OCI-LY3 (cell line): ENCODE measurements at regions not wholly inside any gene's neighbourhood (a gene's known extent, or its start where the extent isn't known, plus 50 kb on each side); places are given as distances from the start of the nearest gene placed in this dataset.

Experiments
- H2AFZ ChIP-seq: fragments of 200-600, 300-600 bp; shearing (Covaris generic); 2 replicates; pipeline ENCODE4 v1.6.0; 2014; ENCODE audit warnings: antibody characterized with exemption, low read depth, low read length
- H3K27ac ChIP-seq: fragments of 200-600, 300-600 bp; sonication (generic); 2 replicates; pipeline ENCODE4 v1.5.1; 2014; ENCODE audit warnings: mild to moderate bottlenecking, low read length, moderate library complexity, mixed read lengths
- H3K27me3 ChIP-seq: fragments of 200-600, 300-600 bp; sonication (generic); 2 replicates; pipeline ENCODE4 v1.6.1; 2014; ENCODE audit warnings: low read depth, low read length, mixed read lengths
- H3K36me3 ChIP-seq: fragments of 200-600, 300-600 bp; sonication (generic); replicated peaks from 2 replicates; pipeline ENCODE3; 2014; ENCODE audit warnings: low read depth, low read length, mixed read lengths
- H3K4me1 ChIP-seq: fragments of 300-600, 200-600 bp; sonication (generic); 2 replicates; pipeline ENCODE4 v1.6.1; 2014; ENCODE audit warnings: low read length, mixed read lengths
- H3K4me2 ChIP-seq: fragments of 200-600, 300-600 bp; sonication (generic); 2 replicates; pipeline ENCODE4 v1.6.1; 2014; ENCODE audit warnings: low read length, mixed read lengths
- H3K4me3 ChIP-seq: fragments of 300-600, 200-600 bp; sonication (generic); 2 replicates; pipeline ENCODE4 v1.5.1; 2014; ENCODE audit warnings: antibody characterized with exemption, mild to moderate bottlenecking, low read length, moderate library complexity
- H3K79me2 ChIP-seq: fragments of 300-600, 200-600 bp; shearing (Covaris generic); 2 replicates; pipeline ENCODE4 v1.6.1; 2014; ENCODE audit warnings: mild to moderate bottlenecking, low read length, mixed read lengths
- H3K9ac ChIP-seq: fragments of 300-600, 200-600 bp; shearing (Covaris generic); 2 replicates; pipeline ENCODE4 v1.6.0; 2014; ENCODE audit warnings: mild to moderate bottlenecking, low read length, moderate library complexity
- H3K9me3 ChIP-seq: fragments of 200-600, 300-600 bp; shearing (Covaris generic); 2 replicates; pipeline ENCODE4 v1.6.1; 2014; ENCODE audit warnings: low read length, mixed read lengths; ENCODE audit not compliant: insufficient read depth
- H4K20me1 ChIP-seq: fragments of 200-600, 300-600 bp; sonication (generic); 2 replicates; pipeline ENCODE4 v1.6.1; 2016; ENCODE audit warnings: low read length, mixed read lengths; ENCODE audit not compliant: insufficient read depth
- CTCF ChIP-seq: fragments of 200-600, 300-600 bp; sonication (generic); IDR thresholded peaks from 2 replicates; pipeline ENCODE4 v1.5.1; 2014; ENCODE audit warnings: antibody characterized with exemption, low read length, low read depth
- EZH2phosphoT487 ChIP-seq: fragments of 200-600 bp; shearing (Covaris generic); IDR thresholded peaks from 2 replicates; pipeline ENCODE4 v1.6.1; 2018; ENCODE audit warnings: antibody characterized with exemption, mixed run types, low read depth

GRCh38 chr1:148315071-148315811, 163.2 kb upstream of the NBPF11 start:
- H3K79me2 ChIP-seq: no peaks in the 10 kb centered on the region

GRCh38 chr1:148310807-148311206, 158.7 kb upstream of the NBPF11 start:
- Histone ChIP-seq H4K20me1 (no peaks in the 10 kb centered on the region), H3K4me1 (peaks cover 25% of the 10 kb centered on the region), H3K9me3 (peaks cover 8% of the 10 kb centered on the region; the same call in 1 of the 2 replicates), H3K79me2 (no peaks in the 10 kb centered on the region), H2AFZ (no peak overlapping the region), H3K27me3 (no peaks in the 10 kb centered on the region), H3K27ac (no peak overlapping the region), H3K4me2 (no peak overlapping the region), H3K4me3 (no peak overlapping the region), H3K36me3 (peaks cover 10% of the 10 kb centered on the region), H3K9ac (no peak overlapping the region)
- TF ChIP-seq EZH2phosphoT487 (no peak), CTCF (no peak)

More at GRCh38 chr1:148315071-148315811, 163.2 kb upstream of the NBPF11 start:
- peak overlapping the region; percentile 79 for H2AFZ ChIP-seq
- H3K4me3 ChIP-seq: peak overlapping the region; percentile 76
- peaks cover 26% of the 10 kb centered on the region for H3K4me1 ChIP-seq
- peak overlapping the region; percentile 59 for H3K9ac ChIP-seq
- peak overlapping the region; percentile 76 for H3K27ac ChIP-seq
- H4K20me1 ChIP-seq: no peaks in the 10 kb centered on the region
- no peaks in the 10 kb centered on the region; the same call in 1 of the 2 replicates for H3K9me3 ChIP-seq
- peaks cover 5% of the 10 kb centered on the region for H3K36me3 ChIP-seq
- H3K4me2 ChIP-seq: peak overlapping the region; percentile 97
- no peak for TF ChIP-seq EZH2phosphoT487
- TF ChIP-seq CTCF: no peak
- no peaks in the 10 kb centered on the region for H3K27me3 ChIP-seq

DNA sequence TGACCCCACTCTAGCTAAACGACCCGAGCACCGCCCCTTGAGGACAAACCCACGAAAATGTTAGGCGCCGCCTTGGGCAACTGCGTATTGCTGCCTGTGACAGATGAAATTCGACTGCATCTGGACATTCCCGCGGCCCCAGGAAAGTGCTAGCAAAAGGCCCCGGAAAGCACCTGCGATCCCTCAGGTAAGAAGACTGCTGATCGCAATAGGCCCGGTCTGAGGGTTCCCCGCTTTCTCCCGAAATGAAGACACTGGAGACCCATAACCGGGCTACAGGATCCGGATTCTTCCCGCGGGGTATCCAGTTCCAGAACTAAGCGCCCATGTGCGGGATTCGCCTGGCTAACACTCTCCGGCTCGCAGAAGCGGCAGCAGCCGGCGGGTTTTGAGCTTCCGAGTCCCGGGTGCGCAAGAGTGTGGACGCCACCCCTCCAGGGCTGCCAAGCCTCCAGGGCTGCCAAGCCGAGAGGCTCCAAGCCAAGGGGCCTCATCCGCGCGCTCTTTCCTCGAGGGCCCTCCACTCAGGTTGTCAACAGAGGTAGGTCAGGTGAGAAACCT, 157.9 kb upstream of the NBPF11 start:
- no peaks in the 10 kb centered on the region for H4K20me1 ChIP-seq
- H3K27ac ChIP-seq: no peak overlapping the region
- no peak for TF ChIP-seq CTCF
- no peak for TF ChIP-seq EZH2phosphoT487
- no peaks in the 10 kb centered on the region for H3K27me3 ChIP-seq
- no peak overlapping the region for H3K9ac ChIP-seq
- H3K4me2 ChIP-seq: no peak overlapping the region
- peaks cover 19% of the 10 kb centered on the region for H3K4me1 ChIP-seq
- H3K36me3 ChIP-seq: peaks cover 10% of the 10 kb centered on the region
- peaks cover 8% of the 10 kb centered on the region; the same call in 1 of the 2 replicates for H3K9me3 ChIP-seq
- H3K79me2 ChIP-seq: no peaks in the 10 kb centered on the region
- no peak overlapping the region for H2AFZ ChIP-seq
- H3K4me3 ChIP-seq: no peak overlapping the region

DNA sequence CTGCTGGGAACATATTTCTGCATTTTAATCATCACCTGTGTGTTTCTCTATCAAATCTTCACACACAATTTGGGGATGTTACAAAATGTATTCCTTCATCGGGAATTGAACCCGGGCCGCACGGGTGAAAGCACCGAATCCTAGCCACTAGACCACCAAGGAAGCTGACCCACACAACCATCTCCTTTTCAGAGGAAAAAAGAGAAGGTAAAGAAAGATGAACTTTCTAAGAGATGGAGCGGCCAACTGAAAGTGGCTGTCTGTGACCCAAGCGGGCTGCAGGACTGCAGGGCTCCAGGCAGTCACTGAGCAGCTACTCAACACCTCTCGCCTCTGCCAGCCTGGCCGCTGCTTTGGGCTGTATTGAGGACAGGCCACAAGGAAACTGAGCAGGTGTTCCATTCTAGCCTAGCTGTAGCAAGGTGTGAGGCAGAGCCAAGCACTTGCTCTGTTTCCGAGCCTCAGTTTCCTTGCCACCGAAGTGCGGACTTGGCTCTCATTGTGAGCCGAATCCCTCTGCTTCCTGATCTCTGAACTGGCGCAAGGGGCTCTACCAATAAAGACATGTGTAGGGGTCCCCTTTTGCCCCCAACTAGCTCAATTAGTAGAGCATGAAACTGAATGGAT, 156.9 kb upstream of the NBPF11 start:
- no peaks in the 10 kb centered on the region for H4K20me1 ChIP-seq
- no peak overlapping the region for H3K9ac ChIP-seq
- H2AFZ ChIP-seq: no peak overlapping the region
- H3K79me2 ChIP-seq: no peaks in the 10 kb centered on the region
- TF ChIP-seq CTCF (no peak), EZH2phosphoT487 (no peak)
- H3K4me2 ChIP-seq: no peak overlapping the region
- peaks cover 8% of the 10 kb centered on the region; the same call in 1 of the 2 replicates for H3K9me3 ChIP-seq
- no peak overlapping the region for H3K4me3 ChIP-seq
- no peak overlapping the region for H3K27ac ChIP-seq
- H3K27me3 ChIP-seq: no peaks in the 10 kb centered on the region
- peaks cover 20% of the 10 kb centered on the region for H3K4me1 ChIP-seq
- peaks cover 10% of the 10 kb centered on the region for H3K36me3 ChIP-seq
